Gastroesophageal sphincter (tissue), 4 donors: ENCODE measurements at regions not wholly inside any gene's neighbourhood (a gene's known extent, or its start where the extent isn't known, plus 50 kb on each side); places are given as distances from the start of the nearest gene placed in this dataset.

Experiments used
- ATAC-seq: fragments of 150-250 bp; one replicate; pipeline ENCODE4 v1.9.1; 2016; ENCODE audit warnings: mild to moderate bottlenecking, moderate library complexity
- H3K27ac ChIP-seq, 4 donors: fragments of 200-600 bp; sonication (generic) in 3 of 4; 1 replicate in 3 of 4; 2 replicates in 1 of 4; pipeline ENCODE4 v1.5.1; 2016 to 2019
- H3K27me3 ChIP-seq: fragments of 200-600 bp; sonication (generic); one replicate; pipeline ENCODE4 v1.5.1; 2019
- H3K36me3 ChIP-seq, 2 donors: fragments of 200-600 bp; sonication (generic); one replicate each; pipeline ENCODE4 v1.5.1; 2019; ENCODE audit warnings: control low read depth in 1 of 2
- H3K4me1 ChIP-seq, 3 donors: fragments of 200-600 bp; sonication (generic); 1 replicate in 2 of 3; 2 replicates in 1 of 3; pipeline ENCODE4 v1.5.1; 2016 to 2019; ENCODE audit warnings: control low read depth in 2 of 3
- H3K4me3 ChIP-seq, 2 donors: fragments of 200-600 bp; sonication (generic); one replicate each; pipeline ENCODE4 v1.5.1; 2019; ENCODE audit warnings: mild to moderate bottlenecking in 1 of 2, moderate library complexity in 1 of 2
- H3K9me3 ChIP-seq, 3 donors: fragments of 200-600 bp; sonication (generic); one replicate each; pipeline ENCODE4 v1.5.1; 2017 to 2019; ENCODE audit warnings: control low read depth in 2 of 3
- CTCF ChIP-seq, 4 experiments: fragments of 200-600 bp in 2 of 4; fragments of 450-650 bp in 2 of 4; sonication (generic) in 1 of 4; IDR thresholded peaks; one replicate each; pipeline ENCODE4 v1.5.1; 2017 to 2019; ENCODE audit warnings: antibody characterized with exemption in 4 of 4, mild to moderate bottlenecking in 2 of 4, moderate library complexity in 2 of 4
- EP300 ChIP-seq: sonication (generic); formaldehyde crosslinking; IDR thresholded peaks from one replicate; pipeline ENCODE4 v1.6.1; 2017; ENCODE audit warnings: antibody characterized with exemption, mild to moderate bottlenecking
- POLR2A ChIP-seq, 2 donors: fragments of 450-650 bp; IDR thresholded peaks; one replicate each; pipeline ENCODE4 v1.6.1; 2017; ENCODE audit warnings: antibody characterized with exemption in 2 of 2, mild to moderate bottlenecking in 2 of 2, moderate library complexity in 1 of 2
- POLR2AphosphoS5 ChIP-seq: sonication (generic); formaldehyde crosslinking; IDR thresholded peaks from one replicate; pipeline ENCODE4 v1.6.1; 2017; ENCODE audit warnings: antibody characterized with exemption
- WGBS, 2 donors: methylation state at CpG; one replicate each; pipeline ENCODE4 v1.1.5; 2018; ENCODE audit warnings: low coverage in 1 of 2; 5-methylcytosine and 5-hydroxymethylcytosine counted together

- no peak for TF ChIP-seq POLR2A (IDR thresholded peaks at IDR 0.05)
- Histone ChIP-seq H3K4me3 (no peak overlapping the region), H3K36me3 (no peaks in the 10 kb centered on the region), H3K9me3 (peaks cover 0 to 3% (median 0%) of the 10 kb centered on the region in 3 donors), H3K27ac (no peak overlapping the region), H3K27me3 (no peaks in the 10 kb centered on the region), H3K4me1 (no peaks in the 10 kb centered on the region)
- WGBS, 2 donors = 71 to 85% methylated on average over 2 of the region's 2 CpGs
- no peak for ATAC-seq
Measured at GRCh38 chr7:85673876-85674275, 487.0 kb upstream of the SEMA3D start.

- no peaks in the 10 kb centered on the region for H3K4me1 ChIP-seq
- H3K27me3 ChIP-seq = no peaks in the 10 kb centered on the region
- H3K36me3 ChIP-seq = no peaks in the 10 kb centered on the region
- WGBS, 2 donors = 50 to 81% methylated on average over 3 of the region's 3 CpGs
- no peak for ATAC-seq
- no peak overlapping the region for H3K4me3 ChIP-seq
- H3K9me3 ChIP-seq = peaks cover 0 to 3% (median 0%) of the 10 kb centered on the region in 3 donors
- TF ChIP-seq POLR2AphosphoS5 = no peak
- TF ChIP-seq EP300 = no peak
- no peak for TF ChIP-seq POLR2A (IDR thresholded peaks at IDR 0.05)
- no peak for TF ChIP-seq CTCF (IDR thresholded peaks at IDR 0.05)
- H3K27ac ChIP-seq = no peak overlapping the region
Measured at GRCh38 chr7:85669225-85669624, 482.4 kb upstream of the SEMA3D start.

GRCh38 chr7:85664341-85664740, 477.5 kb upstream of the SEMA3D start:
- H3K4me3 ChIP-seq = no peak overlapping the region
- H3K27ac ChIP-seq = no peak overlapping the region
- no peaks in the 10 kb centered on the region for H3K9me3 ChIP-seq
- no peaks in the 10 kb centered on the region for H3K36me3 ChIP-seq
- no peak for ATAC-seq
- H3K27me3 ChIP-seq = no peaks in the 10 kb centered on the region
- TF ChIP-seq CTCF (IDR thresholded peaks at IDR 0.05) (no peak), POLR2A (IDR thresholded peaks at IDR 0.05) (no peak), POLR2AphosphoS5 (no peak)
- no peaks in the 10 kb centered on the region for H3K4me1 ChIP-seq
- 80 to 100% methylated on average over 2 of the region's 2 CpGs for WGBS, 2 donors

- no peak for ATAC-seq
- Histone ChIP-seq H3K9me3 (no peaks in the 10 kb centered on the region), H3K36me3 (no peaks in the 10 kb centered on the region), H3K4me1 (no peaks in the 10 kb centered on the region), H3K4me3 (no peak overlapping the region), H3K27ac (no peak overlapping the region), H3K27me3 (no peaks in the 10 kb centered on the region)
- no peak for TF ChIP-seq CTCF (IDR thresholded peaks at IDR 0.05)
- TF ChIP-seq POLR2AphosphoS5 = no peak
- TF ChIP-seq EP300 = no peak
- no peak for TF ChIP-seq POLR2A (IDR thresholded peaks at IDR 0.05)
Measured at GRCh38 chr7:85659364-85659763, 472.5 kb upstream of the SEMA3D start.

- no peak for ATAC-seq
- TF ChIP-seq POLR2AphosphoS5 = no peak
- TF ChIP-seq CTCF (IDR thresholded peaks at IDR 0.05) = no peak
- TF ChIP-seq POLR2A (IDR thresholded peaks at IDR 0.05) = no peak
- Histone ChIP-seq H3K27ac (no peak overlapping the region), H3K4me1 (no peaks in the 10 kb centered on the region), H3K36me3 (no peaks in the 10 kb centered on the region), H3K4me3 (no peak overlapping the region), H3K27me3 (no peaks in the 10 kb centered on the region), H3K9me3 (no peaks in the 10 kb centered on the region)
- WGBS, 2 donors = 87 to 92% methylated on average over 3 to 5 of the region's 5 CpGs
Measured at GRCh38 chr7:85655252-85655651, 468.4 kb upstream of the SEMA3D start.

- no peak overlapping the region for H3K4me3 ChIP-seq
- WGBS, 2 donors = 42 to 54% methylated on average over 2 of the region's 2 CpGs
- ATAC-seq = no peak
- TF ChIP-seq EP300 = no peak
- no peak for TF ChIP-seq POLR2A (IDR thresholded peaks at IDR 0.05)
- no peak for TF ChIP-seq CTCF (IDR thresholded peaks at IDR 0.05)
- no peak for TF ChIP-seq POLR2AphosphoS5
- H3K27ac ChIP-seq = no peak overlapping the region
- no peaks in the 10 kb centered on the region for H3K36me3 ChIP-seq
- no peaks in the 10 kb centered on the region for H3K27me3 ChIP-seq
- no peaks in the 10 kb centered on the region for H3K4me1 ChIP-seq
- H3K9me3 ChIP-seq = no peaks in the 10 kb centered on the region
Measured at GRCh38 chr7:85644272-85644671, 457.4 kb upstream of the SEMA3D start.
